ENCODE measurements at regions not wholly inside any gene's neighbourhood (a gene's known extent, or its start where the extent isn't known, plus 50 kb on each side); places are given as distances from the start of the nearest gene placed in this dataset.

DNA sequence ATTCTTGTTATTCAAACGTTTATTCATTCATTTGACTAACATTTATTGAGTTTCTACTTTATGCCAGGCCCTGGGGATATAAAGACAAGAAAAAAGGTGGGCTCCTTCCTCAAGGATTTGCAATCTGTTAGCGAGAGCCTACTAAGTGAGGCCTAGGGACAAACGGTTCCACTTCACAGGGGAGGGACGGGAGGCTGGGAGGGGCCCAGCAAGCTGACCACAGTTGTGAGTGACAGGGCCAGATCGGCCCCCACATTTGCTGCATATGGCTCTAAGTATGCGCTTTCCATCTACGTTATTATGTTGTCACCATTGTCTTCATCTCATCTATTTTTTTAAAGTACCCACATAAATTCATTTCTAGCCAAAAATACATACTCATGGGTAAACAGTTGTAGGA is 271.1 kb downstream of the BUD13 start:
- TF ChIP-seq, protein P1, sequence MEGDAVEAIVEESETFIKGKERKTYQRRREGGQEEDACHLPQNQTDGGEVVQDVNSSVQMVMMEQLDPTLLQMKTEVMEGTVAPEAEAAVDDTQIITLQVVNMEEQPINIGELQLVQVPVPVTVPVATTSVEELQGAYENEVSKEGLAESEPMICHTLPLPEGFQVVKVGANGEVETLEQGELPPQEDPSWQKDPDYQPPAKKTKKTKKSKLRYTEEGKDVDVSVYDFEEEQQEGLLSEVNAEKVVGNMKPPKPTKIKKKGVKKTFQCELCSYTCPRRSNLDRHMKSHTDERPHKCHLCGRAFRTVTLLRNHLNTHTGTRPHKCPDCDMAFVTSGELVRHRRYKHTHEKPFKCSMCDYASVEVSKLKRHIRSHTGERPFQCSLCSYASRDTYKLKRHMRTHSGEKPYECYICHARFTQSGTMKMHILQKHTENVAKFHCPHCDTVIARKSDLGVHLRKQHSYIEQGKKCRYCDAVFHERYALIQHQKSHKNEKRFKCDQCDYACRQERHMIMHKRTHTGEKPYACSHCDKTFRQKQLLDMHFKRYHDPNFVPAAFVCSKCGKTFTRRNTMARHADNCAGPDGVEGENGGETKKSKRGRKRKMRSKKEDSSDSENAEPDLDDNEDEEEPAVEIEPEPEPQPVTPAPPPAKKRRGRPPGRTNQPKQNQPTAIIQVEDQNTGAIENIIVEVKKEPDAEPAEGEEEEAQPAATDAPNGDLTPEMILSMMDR (IDR thresholded peaks at IDR 0.05): no peak
- TF ChIP-seq POLR2A (IDR thresholded peaks at IDR 0.05): no peak
